WERI-Rb-1 (cell line): ENCODE measurements at regions not wholly inside any gene's neighbourhood (a gene's known extent, or its start where the extent isn't known, plus 50 kb on each side); places are given as distances from the start of the nearest gene placed in this dataset.
"Not testable (repeated sequence)": the region's sequence is repeated elsewhere in the genome, so short reads cannot be mapped to it uniquely, and the experiment has no call there.

ENCODE experiments used
- DNase-seq: peaks from one replicate; pipeline ENCODE4 v3.0.0-alpha.2; 2020
- H3K27ac ChIP-seq: fragments of 250-450 bp; sonication (Bioruptor Pico); 2 replicates; pipeline ENCODE4 v1.5.1; 2020; ENCODE audit warnings: mild to moderate bottlenecking, moderate library complexity
- H3K27me3 ChIP-seq: fragments of 250-450 bp; sonication (Bioruptor Pico); 2 replicates; pipeline ENCODE4 v1.5.1; 2021; ENCODE audit warnings: mild to moderate bottlenecking, low read depth, moderate library complexity; ENCODE audit not compliant: insufficient read depth, severe bottlenecking
- H3K36me3 ChIP-seq: fragments of 250-450 bp; sonication (Bioruptor Pico); 2 replicates; pipeline ENCODE4 v1.5.1; 2020; ENCODE audit warnings: mild to moderate bottlenecking, moderate library complexity
- H3K4me3 ChIP-seq: 2 replicates; pipeline ENCODE4 v1.5.1; 2011; ENCODE audit warnings: low read depth, mild to moderate bottlenecking, control low read depth, low read length
- H3K9me3 ChIP-seq: fragments of 250-450 bp; sonication (Bioruptor Pico); 2 replicates; pipeline ENCODE4 v1.5.1; 2021; ENCODE audit warnings: mild to moderate bottlenecking, moderate library complexity; ENCODE audit not compliant: severe bottlenecking
- CTCF ChIP-seq: IDR thresholded peaks from 2 replicates; pipeline ENCODE4 v1.5.1; 2011; ENCODE audit warnings: low read depth, mild to moderate bottlenecking, control low read depth, inconsistent platforms, low read length

- H3K27ac ChIP-seq, H3K36me3 ChIP-seq, H3K9me3 ChIP-seq, H3K27me3 ChIP-seq, DNase-seq, H3K4me3 ChIP-seq: not testable (repeated sequence)
Observed at GRCh38 chr5:21301205-21301604, 1313.2 kb upstream of the CDH18 start.

GRCh38 chr5:21274361-21274760, 1286.4 kb upstream of the CDH18 start:
- H3K36me3 ChIP-seq: not testable (repeated sequence)

GRCh38 chr5:21263361-21263760, 1275.4 kb upstream of the CDH18 start:
- no peaks in the 10 kb centered on the region for H3K36me3 ChIP-seq
- H3K9me3 ChIP-seq: no peaks in the 10 kb centered on the region
- no peak overlapping the region for H3K27ac ChIP-seq
- TF ChIP-seq CTCF: no peak
- no peak for DNase-seq
- no peak overlapping the region for H3K4me3 ChIP-seq
- no peaks in the 10 kb centered on the region for H3K27me3 ChIP-seq

More at GRCh38 chr5:21274361-21274760, 1286.4 kb upstream of the CDH18 start:
- not testable (repeated sequence) for H3K27ac ChIP-seq, H3K9me3 ChIP-seq, DNase-seq, H3K27me3 ChIP-seq, H3K4me3 ChIP-seq

GRCh38 chr5:21254161-21254560, 1266.2 kb upstream of the CDH18 start:
- no peaks in the 10 kb centered on the region for H3K27me3 ChIP-seq
- peak overlapping the region; percentile 33 for H3K27ac ChIP-seq
- no peaks in the 10 kb centered on the region for H3K36me3 ChIP-seq
- peaks cover 9% of the 10 kb centered on the region for H3K9me3 ChIP-seq
- no peak for TF ChIP-seq CTCF
- no peak overlapping the region for H3K4me3 ChIP-seq
- peak; percentile 85 for DNase-seq

GRCh38 chr5:21244982-21245381, 1257.0 kb upstream of the CDH18 start:
- TF ChIP-seq CTCF: no peak
- no peak for DNase-seq
- no peak overlapping the region for H3K27ac ChIP-seq
- H3K9me3 ChIP-seq: no peaks in the 10 kb centered on the region
- no peaks in the 10 kb centered on the region for H3K36me3 ChIP-seq
- H3K27me3 ChIP-seq: no peaks in the 10 kb centered on the region
- no peak overlapping the region for H3K4me3 ChIP-seq

DNA sequence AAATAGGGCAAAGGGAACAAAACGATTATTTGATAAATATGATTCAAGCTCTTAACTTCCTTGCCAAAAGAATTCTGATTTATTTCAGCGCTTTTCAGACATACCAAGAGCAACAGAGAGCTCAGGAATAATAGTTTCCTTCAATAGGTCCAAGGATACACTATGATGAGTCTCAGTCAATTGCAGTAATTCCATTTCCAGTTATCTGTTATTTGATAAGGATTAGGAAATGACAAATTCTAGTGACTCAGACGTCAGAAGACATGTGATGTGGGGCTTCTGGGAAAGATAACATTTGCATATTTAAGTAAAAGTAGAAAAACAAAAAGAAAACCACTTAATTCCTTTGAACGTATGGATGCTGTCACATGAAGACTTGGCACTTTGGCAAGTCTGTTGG, 1250.8 kb upstream of the CDH18 start:
- Histone ChIP-seq H3K4me3 (no peak overlapping the region), H3K9me3 (no peaks in the 10 kb centered on the region), H3K27ac (no peak overlapping the region), H3K36me3 (no peaks in the 10 kb centered on the region), H3K27me3 (no peaks in the 10 kb centered on the region)
- no peak for DNase-seq
- no peak for TF ChIP-seq CTCF

DNA sequence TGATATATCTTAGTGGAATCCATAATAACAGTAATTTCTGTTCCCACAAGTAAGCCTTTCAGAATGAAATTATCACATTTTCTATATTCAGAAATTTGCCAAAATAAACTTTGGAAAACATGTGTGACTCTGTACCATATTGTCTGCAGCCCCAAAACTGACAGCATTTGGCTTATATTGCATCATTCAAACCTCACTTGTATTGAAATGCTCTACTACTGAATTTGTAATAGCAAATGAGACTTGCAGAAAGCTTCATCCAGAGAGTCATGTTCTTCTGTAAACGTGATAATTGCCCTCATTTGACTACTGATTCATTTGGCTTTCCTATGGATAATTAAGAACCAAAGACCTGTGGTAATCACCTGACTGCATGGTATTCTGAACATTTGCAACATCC, 1249.5 kb upstream of the CDH18 start:
- no peak for DNase-seq
- no peaks in the 10 kb centered on the region for H3K27me3 ChIP-seq
- H3K27ac ChIP-seq: no peak overlapping the region; the same call in 1 of the 2 replicates
- no peaks in the 10 kb centered on the region for H3K36me3 ChIP-seq
- H3K9me3 ChIP-seq: no peaks in the 10 kb centered on the region
- no peak overlapping the region for H3K4me3 ChIP-seq
- no peak for TF ChIP-seq CTCF
